HG02943 (cell line): ENCODE measurements at regions not wholly inside any gene's neighbourhood (a gene's known extent, or its start where the extent isn't known, plus 50 kb on each side); places are given as distances from the start of the nearest gene placed in this dataset.

ENCODE experiments used
- ATAC-seq: cut with Tn5 transposase; IDR thresholded peaks from one replicate; pipeline ENCODE4 v1.9.1; 2021; ENCODE audit warnings: mild to moderate bottlenecking, low read depth, moderate library complexity; ENCODE audit not compliant: unreplicated experiment

DNA sequence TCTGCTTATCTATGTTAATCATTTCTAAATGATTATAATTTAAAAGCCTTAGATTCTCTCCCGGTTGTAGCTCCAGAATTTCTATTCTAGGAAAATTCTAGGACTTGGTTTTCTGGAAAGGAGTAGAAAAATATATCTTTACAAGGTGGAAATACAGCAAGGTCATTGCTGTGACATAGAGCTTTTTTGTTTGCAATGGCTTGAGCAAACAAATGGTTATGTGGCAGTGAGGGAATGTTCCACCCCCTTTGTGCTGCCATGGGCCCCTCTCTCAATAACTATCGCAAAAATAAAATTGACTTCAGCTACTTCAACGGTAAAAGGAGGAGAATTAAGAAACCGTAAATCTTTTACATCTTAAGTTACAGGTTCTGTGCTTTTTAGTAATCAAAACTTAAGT is 517.1 kb downstream of the EPHA3 start:
- no peak for ATAC-seq

DNA sequence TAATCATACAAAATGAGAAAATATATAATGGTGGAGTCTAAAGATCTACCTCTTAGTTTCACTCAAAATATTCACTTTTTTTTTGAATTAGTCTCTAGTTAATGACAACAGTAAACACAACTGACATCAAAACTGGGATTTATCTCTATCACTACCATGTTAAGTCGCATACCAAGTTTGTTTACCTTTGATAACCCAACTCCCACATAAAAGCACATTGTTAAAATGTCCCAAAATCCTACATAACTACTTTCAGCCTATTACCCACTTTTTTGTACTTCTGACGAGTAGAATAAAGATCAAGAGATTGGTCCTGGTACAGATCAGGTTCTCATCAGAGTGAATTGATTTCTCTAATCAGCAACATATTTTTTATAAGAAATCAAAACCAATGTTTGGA is 518.5 kb downstream of the EPHA3 start:
- no peak for ATAC-seq

DNA sequence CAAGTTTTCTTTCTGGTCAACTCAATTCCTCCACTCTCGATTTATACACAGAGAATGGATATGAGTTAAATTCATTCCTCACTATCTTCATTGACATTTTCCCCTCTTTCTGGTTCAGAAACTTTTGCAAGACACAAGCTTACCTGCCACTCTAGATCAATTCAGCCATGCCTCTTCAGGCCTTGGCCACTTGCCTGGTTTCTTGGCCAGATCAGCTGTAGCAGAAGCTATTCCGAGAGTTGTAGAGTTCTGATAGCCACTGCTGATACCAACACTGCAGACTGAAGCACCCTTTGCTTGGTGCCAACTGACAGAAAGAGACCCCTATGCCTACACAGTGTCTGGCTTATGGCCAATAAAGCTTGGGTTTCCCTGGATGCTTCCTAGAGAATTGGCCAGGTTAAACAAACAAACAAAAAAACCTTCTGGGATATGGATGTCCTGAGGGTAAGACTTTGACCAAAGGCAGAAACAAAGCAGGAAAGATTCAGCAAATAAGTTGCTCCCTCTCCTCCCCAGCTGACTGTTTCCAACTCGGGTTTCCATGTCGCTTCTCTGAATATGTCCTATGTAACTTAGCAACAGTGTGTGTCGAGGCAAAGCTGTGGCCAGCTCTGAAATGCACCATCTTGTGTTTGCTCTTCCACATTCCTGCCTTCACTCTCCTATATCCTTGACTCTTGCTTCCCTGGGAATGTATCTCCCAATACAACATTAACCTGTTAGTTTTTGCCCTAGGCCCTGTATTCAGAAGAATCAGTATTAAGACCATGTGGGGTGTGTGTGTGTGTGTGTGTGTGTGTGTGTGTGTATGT is 521.6 kb downstream of the EPHA3 start:
- no peak for ATAC-seq

DNA sequence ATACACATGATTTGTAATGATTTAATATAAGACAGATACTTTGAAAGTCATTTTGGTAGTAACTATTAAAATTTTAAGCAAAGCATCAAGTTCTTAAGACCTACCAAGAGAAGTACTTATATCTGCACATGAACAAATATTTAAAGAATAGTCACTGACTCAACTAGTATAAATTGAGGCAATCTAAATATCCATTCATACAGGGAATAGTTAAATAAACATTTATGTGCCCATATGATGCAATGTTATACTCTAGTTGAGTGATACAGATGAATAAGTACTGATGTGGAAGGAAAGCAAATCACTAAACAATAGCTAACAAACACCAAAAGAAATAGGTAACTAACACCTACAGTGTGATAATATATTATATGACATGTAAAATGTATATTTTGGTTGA is 527.7 kb downstream of the EPHA3 start:
- no peak for ATAC-seq

DNA sequence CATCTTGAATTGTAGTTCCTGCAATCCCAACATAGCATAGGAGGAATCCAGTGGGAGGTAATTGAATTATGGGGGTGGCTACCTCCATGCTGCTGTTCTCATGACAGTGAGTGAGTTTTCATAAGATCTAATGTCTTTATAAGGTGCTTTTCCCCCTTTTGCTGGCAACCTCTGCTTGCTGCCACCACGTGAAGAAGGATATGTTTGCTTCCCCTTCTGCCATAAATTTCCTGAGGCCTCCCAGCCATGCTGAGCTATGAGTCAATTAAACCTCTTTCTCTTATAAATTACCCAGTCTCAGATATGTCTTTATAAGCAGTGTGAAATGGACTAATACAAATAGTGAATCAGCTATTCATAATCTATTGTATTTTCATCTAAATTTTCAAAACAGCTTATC is 537.3 kb downstream of the EPHA3 start:
- ATAC-seq: no peak

DNA sequence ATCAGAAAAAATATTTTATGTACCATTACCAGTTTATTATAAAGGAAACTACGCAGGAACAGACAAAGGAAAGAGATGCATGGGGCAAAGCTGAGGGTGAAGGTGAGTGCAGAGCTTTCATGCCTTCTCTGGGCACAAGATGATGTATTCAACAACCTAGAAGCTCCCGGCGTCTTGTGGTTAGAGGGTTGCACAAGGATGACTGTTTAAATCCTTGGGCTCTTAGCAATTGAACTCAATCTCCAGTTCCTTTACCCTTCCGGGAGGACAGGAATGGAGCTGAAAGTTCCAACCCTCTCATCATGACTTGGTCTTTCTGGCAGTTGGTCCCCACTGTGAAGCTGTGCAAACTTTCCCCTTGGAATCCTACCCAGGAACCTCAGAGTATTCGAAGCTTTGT is 542.0 kb downstream of the EPHA3 start:
- no peak for ATAC-seq

DNA sequence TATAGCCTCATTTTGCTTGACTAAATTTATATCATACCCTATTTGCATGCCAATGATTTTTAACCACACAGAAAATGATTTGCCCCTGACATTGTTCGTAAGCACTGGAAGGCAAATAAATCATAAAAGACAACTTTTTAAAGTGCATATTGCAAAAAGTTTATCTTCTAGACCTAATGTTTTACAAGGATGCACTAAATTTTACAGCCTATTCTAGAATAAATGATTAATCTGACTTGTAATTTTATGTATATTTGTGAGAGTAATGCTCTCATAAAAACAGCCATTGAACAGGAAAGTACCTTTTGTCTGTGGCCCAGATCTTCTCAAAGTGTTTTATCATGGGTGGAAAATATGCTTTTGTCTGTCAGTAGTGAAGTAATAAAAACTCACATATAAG is 546.6 kb downstream of the EPHA3 start:
- no peak for ATAC-seq

DNA sequence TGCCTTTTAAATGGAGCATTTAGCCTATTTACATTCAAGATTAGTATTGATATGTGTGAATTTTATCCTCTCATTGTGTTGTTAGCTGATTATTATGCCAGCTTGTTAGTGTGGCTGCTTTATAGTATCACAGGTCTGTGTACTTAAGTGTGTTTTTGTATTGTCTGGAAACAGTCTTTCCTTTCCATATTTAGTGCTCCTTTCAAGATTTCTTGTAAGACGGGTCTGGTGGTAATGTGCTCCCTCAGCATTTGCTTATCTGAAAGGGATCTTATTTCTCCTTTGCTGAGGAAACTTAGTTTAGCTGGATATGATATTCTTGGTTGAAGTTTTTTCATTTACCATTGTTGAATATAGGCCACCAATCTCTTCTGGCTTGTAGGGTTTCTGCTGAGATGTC is 549.0 kb downstream of the EPHA3 start:
- ATAC-seq: no peak

DNA sequence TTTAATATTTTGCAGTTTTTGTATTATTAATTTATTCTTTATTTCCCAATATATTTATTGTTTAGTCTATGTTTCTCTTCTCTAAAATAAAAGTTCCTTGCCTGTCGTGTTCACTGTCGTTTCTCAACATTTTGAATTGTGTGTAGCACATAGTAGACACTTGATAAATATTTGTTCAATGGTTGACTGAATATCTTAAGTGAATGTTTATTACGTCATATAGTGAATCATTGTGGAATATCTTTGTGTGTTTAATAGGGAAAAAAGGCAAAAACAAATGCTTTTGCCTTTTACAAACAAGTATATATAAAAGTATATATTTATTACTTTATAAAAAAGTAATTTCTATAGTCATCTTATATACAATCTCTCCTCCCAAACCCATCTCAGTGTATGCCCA is 572.3 kb downstream of the EPHA3 start:
- ATAC-seq: no peak

DNA sequence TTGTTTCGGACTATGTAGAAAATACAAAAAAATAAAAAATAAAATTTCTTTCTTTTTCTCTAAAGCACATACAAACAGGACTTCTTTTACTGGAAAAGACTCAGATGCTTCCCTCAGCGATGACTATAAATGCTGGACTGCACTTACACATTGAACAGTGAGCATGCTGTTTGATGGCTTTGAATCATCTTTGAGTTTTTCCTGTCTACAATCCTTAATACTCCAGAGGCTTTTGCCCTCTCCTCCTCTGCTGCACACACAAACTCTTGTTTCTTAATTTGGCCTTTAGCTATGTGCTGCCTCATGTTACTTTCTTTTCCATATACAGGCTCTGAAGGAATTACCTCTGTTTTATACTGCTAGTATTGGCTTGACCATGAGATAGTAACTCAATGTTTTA is 575.1 kb downstream of the EPHA3 start:
- no peak for ATAC-seq

DNA sequence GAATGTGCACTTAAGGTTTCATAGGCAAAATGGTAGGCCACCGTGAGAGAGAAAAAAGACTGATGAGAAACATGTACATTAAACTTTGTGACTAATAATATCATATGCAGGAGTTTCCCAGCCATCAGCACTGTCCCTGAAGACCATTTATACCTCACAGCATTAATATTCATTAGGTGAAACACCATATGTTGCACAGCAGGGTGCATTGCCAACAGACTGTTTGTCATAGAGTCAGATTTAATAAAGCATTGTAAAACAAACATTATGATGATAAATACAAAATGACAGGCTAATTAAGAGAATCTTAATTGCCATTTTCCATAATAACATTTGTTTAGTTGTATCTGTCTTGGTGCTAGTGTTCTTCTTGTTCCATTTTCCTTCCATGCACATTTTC is 578.3 kb downstream of the EPHA3 start:
- no peak for ATAC-seq

DNA sequence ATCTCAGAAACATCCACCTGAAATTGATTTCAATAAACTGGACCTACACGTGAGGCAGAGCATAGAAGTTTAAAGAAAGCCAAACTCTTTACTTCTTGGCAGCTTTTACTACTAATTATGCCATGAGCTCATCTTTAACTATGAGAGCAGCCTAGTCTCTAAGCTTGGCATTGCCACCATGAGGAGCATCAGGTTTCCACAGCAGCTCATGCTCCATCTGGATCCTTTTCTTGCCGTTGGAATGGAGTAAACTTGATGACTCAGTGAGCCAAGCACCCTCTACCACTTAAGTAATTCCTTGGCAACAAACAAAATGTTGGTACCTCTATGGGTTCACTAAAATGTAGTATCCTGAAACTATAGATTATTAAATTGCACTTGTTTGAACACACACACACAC is 583.2 kb downstream of the EPHA3 start:
- no peak for ATAC-seq

DNA sequence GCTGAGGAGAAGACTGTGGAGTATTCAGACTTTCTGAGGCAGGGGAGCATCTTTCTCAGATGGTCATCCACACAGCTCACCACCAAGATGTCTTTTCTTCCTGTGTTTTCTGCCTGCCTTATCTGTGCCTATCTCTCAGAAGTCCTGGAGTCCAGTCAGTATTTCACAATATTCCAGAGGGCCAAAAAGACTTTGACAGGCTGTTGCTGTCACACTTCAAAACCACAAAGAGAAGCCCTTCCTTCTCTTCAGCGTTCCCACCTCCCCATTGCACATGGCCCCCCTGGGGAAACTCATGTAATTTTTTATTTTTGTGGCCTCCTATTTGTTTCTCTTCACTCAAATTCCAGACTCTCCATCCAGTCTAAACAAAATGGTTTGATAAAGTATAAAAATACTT is 585.2 kb downstream of the EPHA3 start:
- no peak for ATAC-seq

DNA sequence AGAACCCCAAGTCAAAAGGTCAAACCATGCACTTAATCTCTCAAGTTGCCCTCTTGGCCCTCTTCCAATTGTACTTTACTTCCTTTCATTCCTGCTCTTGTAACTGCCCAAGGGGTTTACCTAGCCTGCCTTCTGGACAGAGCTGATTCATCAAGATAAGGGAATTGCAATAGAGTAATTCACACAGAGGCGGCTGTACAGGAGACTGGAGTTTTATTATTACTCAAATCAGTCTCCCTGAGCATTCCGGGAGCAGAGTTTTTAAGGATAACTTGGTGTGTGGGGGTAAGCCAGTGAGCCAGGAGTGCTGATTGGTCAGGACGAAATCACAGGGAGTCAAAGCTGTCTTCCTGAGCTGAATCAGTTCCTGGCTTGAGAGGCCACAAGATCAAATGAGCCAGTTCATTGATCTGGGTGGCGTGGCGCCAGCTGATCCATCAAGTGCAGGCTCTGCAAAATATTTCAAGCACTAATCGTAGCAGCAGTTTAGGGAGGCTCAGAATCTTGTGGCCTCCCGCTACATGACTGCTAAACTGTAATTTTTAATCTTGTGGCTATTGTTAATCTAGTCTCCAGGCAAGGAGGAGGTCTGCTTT is 590.0 kb downstream of the EPHA3 start:
- no peak for ATAC-seq

DNA sequence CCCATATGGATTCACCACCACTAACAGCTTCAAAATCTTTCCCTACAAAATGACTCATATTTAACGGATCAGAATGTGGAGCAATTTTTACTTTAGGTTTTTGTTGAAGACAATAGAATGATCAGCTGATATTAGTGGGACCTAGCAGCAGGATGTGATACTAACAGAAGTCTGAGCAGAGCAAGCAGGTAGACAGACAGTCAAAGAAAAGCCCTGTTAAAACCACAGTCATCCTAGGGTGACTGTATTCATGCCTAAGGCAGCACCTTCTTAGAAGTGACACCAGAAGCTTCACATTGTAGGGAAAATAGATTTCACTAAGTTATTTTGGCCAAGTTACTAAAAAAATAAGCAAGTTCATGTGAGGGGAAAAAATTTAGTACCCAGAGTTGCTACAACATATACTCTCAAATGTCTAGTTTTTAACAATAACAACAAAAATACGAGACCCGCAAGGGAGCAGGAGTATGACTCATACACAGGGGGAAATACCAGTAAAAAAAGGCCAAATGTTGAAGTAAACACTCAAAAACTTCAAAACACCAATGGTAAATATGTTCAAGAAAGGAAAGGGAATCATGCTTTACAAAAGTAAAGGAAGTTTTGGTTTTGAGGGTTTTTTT is 590.9 kb downstream of the EPHA3 start:
- ATAC-seq: no peak

DNA sequence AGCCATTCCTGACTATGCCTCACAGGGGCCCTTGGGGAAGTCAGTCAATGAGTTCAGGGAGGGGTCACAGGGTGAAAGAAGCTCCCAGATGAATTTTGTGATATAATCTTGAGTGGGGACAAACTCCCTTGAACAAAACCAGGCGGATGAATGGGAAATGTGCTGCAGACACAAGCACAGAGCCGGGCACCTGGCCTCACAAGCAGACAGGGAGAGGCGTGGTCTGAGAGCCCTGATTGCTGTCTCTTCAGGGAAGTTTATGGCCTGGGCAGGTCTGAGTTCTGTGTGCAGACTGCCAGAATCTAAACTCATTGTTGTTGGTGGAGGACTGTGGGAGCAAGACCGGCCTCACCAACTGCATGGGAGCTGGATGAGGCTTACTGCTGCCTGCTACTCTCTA is 591.8 kb downstream of the EPHA3 start:
- no peak for ATAC-seq

DNA sequence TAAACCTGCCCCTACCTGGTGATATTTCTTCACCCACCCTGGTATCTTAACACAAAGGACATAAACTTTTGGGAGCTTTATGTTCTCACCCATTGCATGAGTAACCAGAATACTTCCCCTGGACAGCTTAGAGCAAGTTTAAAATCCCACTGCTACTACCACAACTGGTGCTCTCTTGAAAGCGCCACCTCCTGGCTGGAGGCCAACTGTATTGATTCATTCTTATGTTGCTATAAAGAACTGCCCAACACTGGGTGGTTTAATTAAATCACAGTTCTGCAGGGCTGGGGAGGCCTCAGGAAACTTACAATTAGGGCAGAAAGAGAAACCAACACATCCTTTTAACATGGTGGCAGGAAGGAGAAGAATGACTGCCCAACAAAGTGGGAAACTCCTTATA is 592.4 kb downstream of the EPHA3 start:
- ATAC-seq: no peak

DNA sequence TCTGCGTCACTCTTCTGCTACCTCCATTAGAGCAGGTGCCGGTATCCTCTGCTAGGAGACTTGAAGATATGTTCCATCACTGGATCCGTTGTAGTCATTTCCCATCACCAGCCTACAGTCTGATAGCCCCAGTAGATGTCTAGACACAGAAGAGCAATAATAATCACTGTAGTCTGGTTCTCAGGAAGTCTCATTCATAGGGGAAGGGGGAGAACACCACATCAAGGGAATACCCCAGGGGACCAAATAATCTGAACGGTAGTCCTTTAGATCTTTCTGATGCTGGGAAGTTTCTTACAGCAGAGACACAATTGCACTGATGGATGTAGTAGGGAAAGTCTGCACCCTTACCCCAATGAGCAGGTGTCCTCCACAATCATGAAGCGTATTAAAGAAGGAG is 595.0 kb downstream of the EPHA3 start:
- ATAC-seq: no peak

DNA sequence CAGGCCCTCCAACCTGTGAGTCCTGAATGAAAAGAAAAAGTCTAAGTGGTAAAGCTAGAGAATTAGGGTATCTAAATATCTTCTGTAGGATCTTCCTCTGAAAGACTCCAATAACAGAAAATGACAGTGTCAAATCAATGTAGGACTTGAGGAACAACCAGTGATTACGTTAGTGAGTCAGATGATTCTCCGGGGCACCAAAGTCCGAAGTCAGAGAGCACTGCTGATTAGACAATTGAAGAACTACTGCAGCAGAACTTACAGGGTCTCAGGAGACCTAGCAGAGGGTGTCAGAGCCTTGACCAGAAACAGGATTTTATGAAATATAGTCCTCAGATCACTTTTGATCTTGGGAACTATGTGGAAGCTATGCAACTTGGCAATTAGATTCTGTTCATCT is 605.8 kb downstream of the EPHA3 start:
- ATAC-seq: no peak

DNA sequence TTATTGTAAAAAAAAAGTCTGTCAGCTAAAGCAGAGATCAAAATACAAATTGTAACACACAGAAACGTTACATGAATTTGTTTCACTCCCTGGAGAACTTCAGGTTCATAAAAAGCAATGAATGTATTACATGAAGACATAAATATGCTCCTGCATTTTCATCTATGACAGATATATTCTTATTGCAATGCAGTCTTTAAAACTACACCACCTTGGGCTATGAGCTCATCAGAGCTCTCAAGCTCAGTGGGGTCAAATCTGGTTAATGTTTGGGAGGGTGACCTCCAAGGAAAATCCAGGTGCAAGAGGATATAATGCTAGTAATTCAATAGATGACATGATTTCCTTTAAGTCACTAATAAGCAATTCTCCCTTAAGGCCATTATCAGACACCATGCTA is 606.8 kb downstream of the EPHA3 start:
- ATAC-seq: no peak

DNA sequence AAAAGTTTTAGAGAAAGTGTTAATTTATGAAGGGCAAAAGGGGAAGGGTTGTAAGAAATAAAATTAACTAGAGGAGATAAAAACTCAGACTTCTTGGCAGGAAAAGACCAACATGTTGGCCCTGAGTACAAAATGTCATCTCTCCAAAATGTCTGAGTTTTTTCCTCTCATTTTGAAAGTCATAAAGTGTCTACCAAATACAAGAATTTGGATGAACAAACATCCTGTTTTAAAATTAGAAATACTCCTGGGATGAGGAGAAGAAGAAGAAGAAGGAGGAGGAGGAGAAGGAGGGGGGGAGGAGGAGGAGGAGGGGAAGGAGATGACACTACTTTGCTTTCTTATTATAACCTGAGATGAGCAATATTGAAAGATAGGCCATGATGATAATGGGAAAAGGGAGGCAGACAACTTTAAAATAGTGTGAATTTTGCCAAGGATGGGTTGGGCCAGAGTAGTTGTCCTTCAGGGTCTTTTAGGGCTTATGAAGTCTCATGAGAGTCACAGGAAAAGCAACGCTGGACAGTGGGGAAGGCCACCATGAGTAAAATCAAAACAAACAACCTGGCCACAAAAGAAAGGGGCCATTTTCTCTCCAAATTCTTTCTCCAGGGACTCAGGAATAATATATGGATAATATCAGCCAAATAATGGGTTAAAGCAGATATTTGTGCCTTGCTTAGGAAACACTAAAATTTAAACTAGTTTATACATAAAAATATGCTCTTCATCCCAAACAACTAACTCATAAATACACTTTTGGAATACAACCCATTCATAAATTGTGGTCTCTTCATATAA is 632.9 kb downstream of the EPHA3 start:
- no peak for ATAC-seq
